ENCODE measurements at regions not wholly inside any gene's neighbourhood (a gene's known extent, or its start where the extent isn't known, plus 50 kb on each side); places are given as distances from the start of the nearest gene placed in this dataset.
"Not testable (repeated sequence)": the region's sequence is repeated elsewhere in the genome, so short reads cannot be mapped to it uniquely, and the experiment has no call there.

DNA sequence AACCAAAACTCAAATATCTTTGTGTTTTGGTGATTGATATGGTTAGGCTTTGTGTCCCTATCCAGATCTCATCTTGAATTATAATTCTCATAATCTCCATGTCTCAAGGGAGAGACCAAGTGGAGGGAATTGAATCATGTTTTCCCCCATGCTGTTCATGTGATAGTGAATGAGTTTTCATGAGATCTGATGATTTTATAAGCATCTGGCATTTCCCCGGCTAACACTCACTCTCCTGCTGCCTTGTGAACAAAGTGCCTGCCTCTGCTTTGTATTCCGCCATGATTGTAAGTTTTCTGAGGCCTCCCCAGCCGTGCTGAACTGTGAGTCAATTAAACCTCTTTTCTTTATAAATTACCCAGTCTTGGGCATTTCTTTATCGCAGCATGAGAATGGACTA is 419.5 kb downstream of the SH2D4B start:
- DNase-seq: no peak

DNA sequence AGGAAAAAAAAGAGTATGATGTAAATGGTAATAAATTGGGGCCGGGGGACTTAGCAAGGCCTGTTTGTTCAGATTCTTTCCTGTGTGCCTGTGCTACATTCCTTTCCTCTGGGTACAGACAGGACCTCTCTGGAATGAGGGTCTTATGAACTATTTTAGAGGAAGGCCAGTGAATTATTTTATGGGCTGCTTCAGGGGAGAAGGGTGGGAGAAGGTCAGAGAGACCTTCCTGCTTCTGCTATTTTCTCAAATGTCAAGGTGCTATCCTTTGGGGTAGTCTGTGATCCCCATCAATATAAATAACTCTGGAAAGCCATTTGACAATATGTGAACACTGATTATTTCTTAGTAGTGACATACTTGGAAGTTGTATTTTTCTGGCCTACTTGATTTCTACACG is 426.5 kb downstream of the SH2D4B start:
- DNase-seq: no peak

DNA sequence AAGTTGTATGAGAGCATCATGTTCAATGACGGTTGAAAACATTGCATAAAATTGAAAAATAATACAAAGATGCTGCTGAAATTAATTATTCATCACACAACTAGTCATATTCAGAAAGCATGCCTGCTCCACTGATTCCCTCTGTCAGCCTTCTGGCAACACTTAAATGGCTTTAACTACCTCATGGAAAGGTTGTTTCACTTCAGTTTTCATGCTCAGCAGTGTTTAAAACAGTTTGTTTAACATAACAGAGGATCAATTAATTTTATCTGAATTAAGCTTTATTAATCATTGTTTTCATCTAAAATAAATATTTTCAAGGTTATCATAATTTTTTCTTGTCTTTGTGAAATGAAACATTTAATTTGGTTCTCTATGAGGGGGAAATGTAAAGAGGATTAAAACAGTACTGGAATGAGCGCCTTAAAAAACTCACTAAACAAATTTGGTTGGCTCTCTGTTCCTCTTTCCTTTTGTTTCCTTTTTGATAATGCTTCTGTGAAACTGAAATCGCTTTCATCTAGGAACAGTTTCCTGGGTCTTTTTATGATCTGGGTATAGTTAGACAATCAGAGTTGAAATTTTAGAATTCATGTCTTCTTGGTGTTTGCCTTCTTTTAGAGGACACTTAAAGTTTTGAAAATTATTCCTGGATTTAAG is 427.4 kb downstream of the SH2D4B start:
- no peak for DNase-seq

DNA sequence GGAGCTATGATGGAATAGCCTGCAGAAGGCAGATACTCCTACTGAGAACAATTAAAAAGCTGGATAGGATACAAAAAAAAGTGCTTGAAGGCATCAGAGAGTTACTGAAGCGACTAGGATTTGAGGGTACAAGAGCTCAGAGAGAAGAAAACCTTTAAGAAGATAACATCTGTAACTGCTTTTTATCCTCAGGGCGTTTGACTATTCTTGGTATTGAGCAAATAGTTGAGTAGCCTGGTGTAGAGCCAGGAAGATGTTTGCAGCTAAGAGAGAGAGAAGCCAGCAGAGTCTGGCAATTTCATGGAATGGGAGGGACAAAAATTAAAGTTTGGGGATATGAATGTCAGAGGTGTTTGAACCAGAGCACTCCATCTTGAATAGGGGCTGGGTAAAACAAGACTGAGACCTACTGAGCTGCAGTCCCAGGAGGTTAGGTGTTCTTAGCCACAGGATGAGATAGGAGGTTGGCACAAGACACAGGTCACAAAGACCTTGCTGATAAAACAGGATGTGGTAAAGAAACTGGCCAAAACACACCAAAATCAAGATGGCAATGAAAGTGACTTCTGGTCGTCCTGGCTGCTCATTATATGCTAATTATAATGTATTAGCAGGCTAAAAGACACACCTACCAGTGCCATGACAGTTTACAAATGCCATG is 428.8 kb downstream of the SH2D4B start:
- DNase-seq: no peak

DNA sequence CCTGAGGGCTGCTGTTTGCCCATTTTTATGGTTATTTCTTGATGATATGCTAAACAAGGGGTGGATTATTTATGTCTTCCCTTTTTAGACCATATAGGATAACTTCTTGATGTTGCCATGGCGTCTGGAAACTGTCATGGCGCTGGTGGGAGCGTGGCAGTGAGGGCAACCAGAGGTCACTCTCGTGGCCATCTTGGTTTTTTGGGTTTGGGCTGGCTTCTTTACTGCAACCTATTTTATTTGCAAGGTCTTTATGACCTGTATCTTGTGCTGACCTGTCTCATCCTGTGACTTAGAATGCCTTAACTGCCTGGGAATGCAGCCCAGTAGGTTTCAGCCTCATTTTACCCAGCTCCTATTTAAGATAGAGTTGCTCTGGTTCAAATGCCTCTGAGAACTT is 429.7 kb downstream of the SH2D4B start:
- DNase-seq: not testable (repeated sequence)

DNA sequence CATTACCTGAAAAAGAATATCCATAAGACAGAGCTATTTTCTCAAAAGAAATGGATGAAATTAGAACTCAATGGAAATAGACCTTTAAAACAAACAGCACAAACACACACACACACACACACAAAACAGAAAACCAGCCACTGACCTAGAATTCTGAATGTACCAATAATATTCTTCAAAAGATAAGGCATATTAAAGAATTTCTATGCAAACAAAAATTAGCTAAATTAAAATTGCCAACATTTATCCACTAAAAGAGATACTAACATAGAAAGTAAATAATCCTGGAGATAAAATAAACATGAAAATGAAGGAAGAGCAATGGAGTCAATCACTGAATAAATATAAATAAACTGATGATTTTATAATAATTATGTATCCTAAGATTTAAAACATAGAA is 431.2 kb downstream of the SH2D4B start:
- no peak for DNase-seq

DNA sequence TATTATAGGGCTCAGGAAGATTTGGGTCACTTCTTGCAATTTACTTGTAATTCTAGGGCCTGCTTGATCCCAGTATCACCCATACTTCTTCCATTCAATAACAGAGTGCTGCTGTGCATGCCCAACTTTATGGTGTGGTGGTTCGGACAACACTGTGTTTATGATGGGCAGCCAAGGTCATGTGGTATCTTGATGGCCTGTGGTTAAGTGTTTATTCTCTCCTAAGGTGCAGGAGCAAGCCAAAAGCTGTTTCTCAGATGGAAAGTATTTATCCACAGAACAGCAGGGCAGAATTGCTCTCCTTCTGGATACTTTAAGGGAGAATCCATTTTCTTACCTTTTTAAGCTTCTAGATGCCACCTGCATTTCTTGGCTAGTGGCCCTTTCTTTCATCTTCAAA is 433.8 kb downstream of the SH2D4B start:
- no peak for DNase-seq

DNA sequence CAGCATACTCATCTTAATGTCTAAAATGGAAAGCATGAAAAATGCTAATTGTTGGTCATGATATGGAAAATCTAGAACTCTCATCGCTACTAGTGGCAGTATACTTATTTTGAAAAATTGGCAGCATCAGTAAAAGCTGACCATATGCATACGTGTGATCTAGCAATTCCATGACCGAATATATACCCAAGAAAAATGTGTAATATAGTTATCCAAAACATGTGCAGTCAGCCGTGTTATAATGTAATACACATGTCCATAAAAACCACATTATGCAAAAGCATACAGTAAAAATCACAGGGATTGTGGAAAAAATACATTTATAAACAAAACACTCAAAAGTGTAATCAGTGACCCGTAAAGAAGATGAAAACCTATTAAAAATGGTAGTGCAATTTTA is 439.0 kb downstream of the SH2D4B start:
- DNase-seq: no peak

DNA sequence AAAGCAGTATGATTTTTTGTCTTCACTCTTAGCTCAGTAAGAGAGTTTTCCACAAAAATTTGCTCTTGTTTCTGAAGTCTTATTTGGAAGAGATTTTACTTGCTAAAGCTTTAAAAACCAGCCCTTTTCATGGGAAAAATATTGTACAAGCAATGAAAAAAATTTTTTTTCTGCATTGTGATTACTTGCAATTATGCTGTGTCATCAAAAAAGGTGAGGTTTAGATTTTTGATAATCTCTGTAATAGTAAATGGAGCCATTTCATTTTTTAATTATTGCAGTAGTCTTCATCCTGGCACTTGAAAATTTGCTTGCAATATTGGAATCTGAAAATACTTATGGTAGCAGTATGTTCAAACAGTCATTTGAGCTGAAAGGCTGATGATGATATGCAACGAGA is 447.4 kb downstream of the SH2D4B start:
- DNase-seq: no peak

DNA sequence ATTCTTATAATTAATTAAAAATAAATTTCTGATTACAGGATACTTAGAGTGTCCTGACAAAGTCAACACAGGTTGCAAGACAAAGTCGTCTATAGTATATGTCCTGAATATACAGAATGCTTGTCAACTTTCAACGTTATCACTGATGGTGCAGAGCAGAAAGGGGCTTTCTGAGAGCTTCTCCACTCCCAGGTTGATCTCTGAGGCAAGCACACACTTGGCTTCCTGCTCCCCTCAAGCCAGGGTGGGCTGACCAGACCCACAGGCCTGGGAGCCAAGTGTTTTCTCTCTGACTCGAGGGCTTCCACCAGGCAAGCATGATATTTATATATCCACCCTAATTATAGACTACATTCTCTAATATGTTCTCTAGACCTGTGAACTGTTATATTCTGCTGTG is 448.9 kb downstream of the SH2D4B start:
- DNase-seq: no peak

DNA sequence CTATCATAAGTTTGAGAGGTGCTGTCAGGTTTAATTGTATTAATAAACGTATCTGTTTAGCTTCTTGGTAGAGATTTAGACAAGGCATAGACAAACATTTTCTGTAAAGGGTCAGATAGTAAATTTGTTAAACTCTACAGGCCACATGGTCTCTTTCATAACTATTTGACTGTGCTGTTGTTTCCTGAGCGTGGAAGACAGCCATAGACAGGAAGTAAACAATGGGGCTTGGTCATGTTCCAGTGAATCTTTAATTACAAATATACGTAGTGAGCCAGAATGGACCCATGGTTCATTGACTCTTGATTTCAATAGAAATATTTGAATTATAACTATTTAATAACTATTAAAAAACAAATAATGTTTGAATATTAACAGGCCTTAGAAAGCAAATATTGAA is 451.1 kb downstream of the SH2D4B start:
- no peak for DNase-seq

DNA sequence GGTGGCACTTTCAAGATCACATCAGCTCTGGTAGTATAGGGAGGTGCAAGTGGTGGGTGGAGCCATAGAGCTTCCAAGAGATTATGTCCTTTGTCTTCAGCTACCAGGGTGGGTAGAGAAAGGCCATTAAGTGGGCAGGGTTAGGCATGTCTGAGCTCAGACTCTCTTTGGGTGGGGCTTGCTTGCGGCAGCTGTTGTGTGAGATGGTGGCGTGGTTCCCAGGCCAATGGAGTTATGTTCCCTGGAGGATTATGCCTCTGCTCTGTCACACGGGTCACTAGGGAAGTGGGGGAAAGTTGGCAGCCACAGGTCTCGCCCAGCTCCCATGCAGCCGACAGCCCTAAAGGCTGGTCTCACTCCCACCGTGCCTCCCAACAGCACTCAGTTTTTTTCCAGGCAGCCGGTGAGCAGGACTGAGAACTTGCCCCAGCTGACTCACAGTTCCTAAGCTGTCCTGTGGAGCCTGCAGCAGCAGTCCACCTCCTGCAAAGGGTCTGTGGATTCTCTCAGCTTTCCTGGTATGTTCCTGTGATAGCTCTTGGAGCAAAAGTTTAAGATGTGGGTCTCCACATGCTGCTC is 459.0 kb downstream of the SH2D4B start:
- DNase-seq: no peak

DNA sequence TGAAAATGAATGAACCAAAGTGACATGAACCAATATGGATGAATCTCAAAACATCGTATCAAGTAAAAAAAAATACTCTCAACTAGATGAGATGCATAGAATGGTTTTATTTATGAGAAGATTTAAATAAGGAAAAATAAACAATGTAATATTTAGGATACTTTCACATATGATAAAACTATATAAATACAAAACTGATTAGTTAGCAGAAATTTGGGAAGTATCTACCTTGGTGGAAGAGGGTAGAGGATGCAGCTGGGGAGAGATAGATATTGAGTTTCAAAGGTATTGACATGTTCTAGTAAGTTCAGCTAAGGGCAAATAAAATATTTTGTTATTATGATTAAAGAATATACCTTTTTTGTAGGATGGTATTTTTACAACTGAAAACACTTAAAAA is 463.1 kb downstream of the SH2D4B start:
- no peak for DNase-seq

DNA sequence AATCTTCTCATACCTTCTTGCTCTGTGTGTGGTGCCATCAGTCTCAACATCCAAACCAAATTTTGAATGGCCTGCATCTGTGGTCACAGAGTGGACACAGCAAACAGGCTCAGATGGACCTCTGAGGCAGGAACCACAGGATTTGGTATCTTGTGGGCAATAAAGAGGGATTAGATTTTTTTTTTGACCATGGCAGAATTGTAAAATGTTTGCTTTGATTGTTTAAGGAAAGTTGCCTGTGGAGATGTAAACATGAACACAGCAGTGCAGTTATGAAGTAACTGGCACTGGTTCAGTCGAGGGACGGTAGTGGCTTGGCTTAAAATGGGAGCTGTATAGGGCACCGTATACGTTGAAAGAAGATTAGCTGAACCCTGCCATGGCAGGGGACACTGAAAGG is 464.7 kb downstream of the SH2D4B start:
- no peak for DNase-seq

DNA sequence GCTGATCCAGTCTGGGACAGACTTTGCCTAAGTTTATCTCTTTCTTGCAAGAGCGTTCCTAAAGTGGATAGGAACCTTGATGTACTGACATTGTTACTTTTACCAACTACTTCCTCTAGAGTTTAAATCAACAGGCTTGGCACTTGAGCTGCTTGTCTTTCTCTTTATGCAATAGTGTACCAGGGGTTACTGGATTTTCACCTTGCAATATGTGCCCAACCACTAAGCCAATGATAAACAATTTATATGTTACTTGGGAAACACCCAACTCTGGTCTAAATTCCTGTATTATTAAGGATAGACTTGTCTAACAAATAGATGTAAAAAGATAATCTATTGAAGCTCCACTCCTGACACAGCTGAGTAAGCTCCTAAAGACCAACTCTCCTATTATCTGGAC is 470.2 kb downstream of the SH2D4B start:
- no peak for DNase-seq

DNA sequence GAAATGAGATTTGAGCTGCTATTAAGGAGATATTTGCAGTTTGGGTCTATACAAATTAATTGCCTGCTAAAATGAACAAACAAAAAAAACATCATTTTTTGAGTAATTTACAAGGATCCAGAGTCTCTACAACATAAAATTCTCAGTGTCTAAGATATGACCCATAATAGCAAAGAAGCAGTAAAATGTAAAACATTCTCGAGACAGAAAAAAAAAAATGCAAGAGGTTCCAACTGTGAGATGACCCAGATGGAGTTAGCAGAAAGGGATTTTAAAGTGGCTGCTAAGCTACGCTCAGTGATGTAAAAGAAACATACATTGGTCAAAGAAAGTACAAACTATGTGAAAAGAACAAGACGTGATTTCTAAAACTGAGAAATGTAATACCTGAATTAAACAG is 471.0 kb downstream of the SH2D4B start:
- no peak for DNase-seq

DNA sequence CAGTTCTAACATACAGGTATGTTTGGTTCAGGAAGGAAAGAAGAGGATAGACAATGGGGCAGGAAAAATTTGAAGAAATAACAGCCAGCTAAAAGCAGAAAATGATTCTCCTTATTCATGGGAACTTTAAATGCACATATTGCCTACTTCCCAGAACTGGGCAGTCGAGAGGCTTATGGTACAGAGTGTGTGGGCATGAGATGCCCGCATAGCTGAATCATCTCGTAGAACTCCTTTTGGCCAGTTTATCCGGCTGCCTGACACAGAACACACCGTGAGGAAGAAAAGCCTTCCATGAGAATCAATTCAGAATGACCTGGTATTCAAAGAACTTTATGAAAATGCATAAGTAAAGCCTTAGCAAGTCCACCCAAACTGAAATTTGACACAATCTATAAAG is 471.6 kb downstream of the SH2D4B start:
- no peak for DNase-seq

DNA sequence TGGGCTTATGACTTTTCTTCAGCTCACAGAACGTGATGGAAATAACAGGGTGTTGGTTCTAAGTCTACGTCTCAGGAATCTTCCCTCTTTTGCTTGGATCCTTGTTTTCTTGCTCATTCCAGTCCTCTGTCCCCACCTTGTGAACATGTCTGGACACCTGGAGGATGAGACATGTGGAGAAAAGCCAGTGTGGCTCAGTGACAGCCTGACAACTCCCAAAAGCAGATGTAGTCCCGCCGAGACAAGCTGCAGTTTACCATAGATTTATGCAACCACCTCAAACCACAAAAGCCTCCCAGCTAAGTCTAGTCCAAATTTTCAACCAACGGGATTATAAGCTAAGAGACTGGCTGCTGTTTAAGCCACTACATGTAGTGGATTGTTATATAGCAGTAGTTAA is 476.1 kb downstream of the SH2D4B start:
- no peak for DNase-seq

DNA sequence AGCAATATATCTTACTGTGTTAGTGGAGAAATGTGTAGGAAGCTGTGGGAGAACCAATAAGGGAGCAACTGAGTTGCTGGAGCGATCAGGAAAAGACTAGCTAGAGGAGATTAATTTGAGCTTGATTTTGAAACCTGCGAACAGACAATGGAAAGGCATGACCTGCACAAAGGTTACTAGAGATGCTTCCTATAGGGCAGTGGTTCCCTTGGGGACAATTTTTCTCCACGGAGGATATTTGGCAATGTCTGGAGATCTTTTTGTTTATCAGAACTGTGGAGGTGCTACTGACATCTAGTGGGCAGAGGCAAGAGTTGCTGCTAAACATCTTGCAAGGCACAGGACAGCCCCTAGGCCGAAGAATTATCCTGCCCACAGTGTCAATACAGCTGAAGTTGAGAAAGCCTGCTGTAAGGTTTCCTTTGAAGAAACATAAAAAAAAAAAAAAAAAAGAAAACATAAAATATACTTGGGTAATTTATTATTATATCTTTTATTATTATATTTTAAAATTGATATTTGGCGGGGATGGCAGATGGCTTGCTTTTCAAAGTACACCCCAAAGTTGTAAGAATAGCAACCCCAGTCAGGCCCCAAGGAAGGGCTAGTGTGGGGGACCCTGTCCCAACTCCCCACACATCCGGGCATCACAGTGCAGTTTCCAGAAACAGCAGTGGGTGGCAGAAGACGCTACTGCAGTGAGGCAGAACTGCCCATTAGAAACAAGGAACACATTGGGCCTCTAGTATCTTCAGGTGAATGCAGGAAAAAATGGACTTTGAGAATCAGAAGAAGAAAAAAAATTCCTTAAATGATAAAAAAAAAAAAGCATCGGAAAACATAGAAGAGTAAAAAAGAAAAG is 481.6 kb downstream of the SH2D4B start:
- no peak for DNase-seq

DNA sequence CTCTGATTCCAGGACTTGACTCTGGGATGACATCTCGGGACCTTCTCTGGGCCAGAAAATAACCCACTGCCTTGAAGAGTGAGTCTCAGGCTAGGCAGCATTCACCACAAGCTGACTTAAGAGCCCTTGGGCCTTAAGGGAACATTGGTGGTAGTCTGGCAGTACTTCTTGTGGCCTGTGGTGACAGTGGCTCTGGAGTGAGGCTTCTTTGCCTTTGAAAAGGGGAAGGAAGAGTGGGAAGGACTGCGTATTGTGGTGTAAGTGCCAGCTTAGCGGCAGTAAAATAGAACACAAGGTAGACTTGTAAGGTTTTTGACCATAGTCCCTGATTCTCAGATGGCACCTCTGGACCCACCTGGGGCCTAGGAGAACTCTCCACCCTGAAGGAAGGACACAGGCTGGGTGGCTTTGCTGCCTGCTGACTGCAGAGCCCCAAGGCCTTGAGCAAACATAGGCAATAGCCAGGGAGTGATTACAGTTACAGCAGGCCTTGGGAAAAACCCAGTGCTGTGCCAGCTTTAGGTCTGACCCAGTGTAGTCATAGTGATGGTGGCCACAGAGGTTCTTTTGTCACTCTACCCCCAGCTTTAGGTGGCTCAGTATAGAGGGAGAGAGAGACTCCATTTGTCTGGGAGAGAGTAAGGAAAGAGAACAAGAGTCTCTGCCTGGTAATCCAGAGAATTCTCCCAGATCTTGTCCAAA is 483.9 kb downstream of the SH2D4B start:
- DNase-seq: no peak

DNA sequence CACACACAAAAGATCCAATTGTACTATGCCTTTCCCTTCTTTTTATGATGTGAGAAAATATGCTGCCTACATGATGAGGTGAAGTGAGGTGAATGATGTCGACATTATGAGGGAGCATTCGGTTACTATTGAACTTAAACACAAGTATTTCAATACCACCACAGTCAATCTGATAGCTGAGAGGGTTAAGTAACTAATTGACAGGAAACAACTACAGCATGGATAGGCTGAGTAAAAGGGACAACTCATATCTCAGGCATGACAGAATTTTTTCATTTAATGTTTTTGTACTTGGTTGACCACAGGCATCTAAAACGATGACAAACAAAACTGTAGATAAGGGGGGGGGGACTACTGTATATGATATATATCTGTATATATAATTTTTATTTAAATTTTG is 488.9 kb downstream of the SH2D4B start:
- no peak for DNase-seq

DNA sequence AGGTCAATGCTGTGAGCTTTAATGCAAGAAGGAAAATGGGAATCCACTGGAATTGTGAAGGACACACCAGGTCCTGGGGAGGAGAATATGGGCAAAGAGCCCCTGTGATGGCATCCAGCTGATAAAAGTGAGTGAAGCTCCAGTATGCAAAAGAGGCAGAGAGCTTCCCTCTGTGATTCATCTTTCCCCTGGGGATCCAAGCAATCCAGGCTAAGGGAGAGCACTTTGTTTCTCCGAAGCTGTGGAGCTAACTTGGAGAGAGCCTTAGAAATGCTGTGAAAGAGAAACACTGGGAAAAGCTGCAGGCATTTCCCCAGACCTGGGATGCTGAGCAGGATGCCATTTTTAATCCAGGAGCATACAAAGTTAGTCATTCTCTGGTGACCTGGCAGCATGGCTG is 489.5 kb downstream of the SH2D4B start:
- DNase-seq: no peak

DNA sequence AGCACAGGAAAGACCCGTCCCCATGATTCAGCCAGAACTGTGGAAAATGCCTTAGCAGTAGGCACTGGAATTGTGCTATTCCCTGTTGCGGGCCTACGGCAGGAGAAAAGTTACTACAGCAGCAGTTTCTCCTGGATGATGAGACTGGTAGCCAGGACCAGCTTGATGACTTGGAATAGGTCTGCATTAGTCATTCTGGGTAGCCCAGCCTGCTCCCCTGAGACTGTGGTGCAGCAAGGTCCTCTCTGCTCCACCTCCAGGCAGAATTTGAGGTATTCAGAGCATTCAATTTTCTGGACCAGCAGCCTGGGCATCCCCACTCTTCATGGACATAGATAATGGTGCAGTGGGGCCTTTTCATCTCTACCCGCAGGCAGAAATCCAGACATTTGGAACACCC is 490.0 kb downstream of the SH2D4B start:
- no peak for DNase-seq

Data from NCI-H2227 treated with DMSO at 0.1 percent for 48 hours (cell line).